Tibial nerve (tissue), 4 donors: ENCODE measurements at regions not wholly inside any gene's neighbourhood (a gene's known extent, or its start where the extent isn't known, plus 50 kb on each side); places are given as distances from the start of the nearest gene placed in this dataset.

ENCODE experiments used
- EP300 ChIP-seq, 2 donors: sonication (generic); formaldehyde crosslinking; IDR thresholded peaks; one replicate each; pipeline ENCODE4 v1.6.1; 2017; ENCODE audit warnings: antibody characterized with exemption in 2 of 2, mild to moderate bottlenecking in 1 of 2
- POLR2A ChIP-seq, 2 donors: fragments of 450-650 bp; IDR thresholded peaks; one replicate each; pipeline ENCODE4 v1.6.1; 2017; ENCODE audit warnings: antibody characterized with exemption in 2 of 2, mild to moderate bottlenecking in 2 of 2, moderate library complexity in 2 of 2
- TF ChIP-seq, protein P1 (sequence below), 5 experiments: fragments of 200-600 bp in 3 of 5; fragments of 450-650 bp in 2 of 5; sonication (generic) in 3 of 5; IDR thresholded peaks; one replicate each; pipeline ENCODE4 v1.5.1; 2016 to 2019; ENCODE audit warnings: antibody characterized with exemption in 5 of 5, mild to moderate bottlenecking in 3 of 5, moderate library complexity in 2 of 5

- TF ChIP-seq, protein P1, sequence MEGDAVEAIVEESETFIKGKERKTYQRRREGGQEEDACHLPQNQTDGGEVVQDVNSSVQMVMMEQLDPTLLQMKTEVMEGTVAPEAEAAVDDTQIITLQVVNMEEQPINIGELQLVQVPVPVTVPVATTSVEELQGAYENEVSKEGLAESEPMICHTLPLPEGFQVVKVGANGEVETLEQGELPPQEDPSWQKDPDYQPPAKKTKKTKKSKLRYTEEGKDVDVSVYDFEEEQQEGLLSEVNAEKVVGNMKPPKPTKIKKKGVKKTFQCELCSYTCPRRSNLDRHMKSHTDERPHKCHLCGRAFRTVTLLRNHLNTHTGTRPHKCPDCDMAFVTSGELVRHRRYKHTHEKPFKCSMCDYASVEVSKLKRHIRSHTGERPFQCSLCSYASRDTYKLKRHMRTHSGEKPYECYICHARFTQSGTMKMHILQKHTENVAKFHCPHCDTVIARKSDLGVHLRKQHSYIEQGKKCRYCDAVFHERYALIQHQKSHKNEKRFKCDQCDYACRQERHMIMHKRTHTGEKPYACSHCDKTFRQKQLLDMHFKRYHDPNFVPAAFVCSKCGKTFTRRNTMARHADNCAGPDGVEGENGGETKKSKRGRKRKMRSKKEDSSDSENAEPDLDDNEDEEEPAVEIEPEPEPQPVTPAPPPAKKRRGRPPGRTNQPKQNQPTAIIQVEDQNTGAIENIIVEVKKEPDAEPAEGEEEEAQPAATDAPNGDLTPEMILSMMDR (IDR thresholded peaks at IDR 0.05), result no peak
- TF ChIP-seq EP300 (IDR thresholded peaks at IDR 0.05) (no peak), POLR2A (IDR thresholded peaks at IDR 0.05) (no peak)
These were observed 134.5 kb upstream of the SEMA6A start for GRCh38 chr5:116709082-116709481.
